Stimulated activated CD4-positive, alpha-beta T cell treated with anti-CD3 and anti-CD28 coated beads, Interleukin-1b, Interleukin-23, amount 100 ng/mL, for 48 hours (primary cell): ENCODE measurements at regions not wholly inside any gene's neighbourhood (a gene's known extent, or its start where the extent isn't known, plus 50 kb on each side); places are given as distances from the start of the nearest gene placed in this dataset.

Source experiments
- DNase-seq: peaks from one replicate; pipeline ENCODE4 v3.0.0-alpha.2; 2020

GRCh38 chr20:52921340-52921739, 50.8 kb upstream of the TSHZ2 start:
- DNase-seq = no peak

DNA sequence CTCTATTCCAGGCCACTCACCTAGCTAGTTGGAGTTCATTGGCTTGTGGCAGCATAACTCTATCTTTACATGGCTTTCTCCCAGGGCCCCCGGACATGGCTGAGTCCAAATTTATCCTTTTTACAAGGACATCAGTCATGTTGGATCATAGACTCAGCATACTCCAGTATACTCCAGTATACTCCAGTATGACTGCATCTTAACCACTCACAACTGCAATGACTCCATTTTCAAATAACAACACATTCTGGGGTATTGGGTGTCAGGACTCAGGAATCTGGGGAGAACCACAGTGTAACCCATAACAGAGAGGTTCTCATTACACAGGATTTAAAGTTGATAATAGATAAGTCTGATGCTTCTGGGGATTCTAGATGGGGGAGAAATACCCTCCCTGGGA, 53.8 kb upstream of the TSHZ2 start:
- DNase-seq = no peak

DNA sequence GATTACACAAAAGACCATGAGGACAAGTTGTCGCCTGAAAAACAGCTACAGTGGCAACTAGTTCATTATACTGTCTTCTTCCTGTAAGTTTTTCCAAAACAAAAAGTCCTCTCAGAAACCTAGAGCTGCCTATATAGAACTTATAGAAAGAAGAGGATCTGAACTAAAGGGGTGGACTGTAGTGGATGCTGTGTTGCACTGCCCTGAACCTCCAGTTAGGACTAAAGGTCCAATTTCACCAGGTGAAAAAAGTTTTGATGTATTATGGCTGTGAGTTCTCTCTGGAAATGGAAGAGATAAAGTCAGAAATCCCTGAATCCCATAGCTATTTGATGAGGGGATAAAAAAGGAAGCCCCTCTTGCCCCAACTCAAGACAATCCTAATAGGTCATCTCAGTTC, 56.6 kb upstream of the TSHZ2 start:
- DNase-seq = no peak

DNA sequence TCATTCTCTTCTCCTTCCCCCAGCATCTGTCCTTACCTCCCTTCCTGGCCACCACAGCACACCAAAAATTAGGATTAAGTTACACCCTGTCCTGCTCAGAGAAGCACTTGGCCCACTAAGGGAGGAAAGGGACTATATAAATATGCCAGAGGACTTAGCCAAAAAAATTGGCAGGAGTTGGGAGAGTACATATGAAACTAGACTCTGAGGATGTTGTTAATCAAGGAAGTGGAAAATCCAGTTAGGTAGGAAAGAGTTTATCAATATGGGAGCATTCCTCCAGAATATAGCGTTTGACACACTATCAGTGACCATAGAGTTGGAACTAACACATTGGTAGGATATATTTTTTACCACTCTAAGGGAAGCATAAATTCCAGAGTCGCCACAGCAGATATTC, 57.3 kb upstream of the TSHZ2 start:
- no peak for DNase-seq

- no peak for DNase-seq
Observed at GRCh38 chr20:52913650-52914387, 58.3 kb upstream of the TSHZ2 start.

DNA sequence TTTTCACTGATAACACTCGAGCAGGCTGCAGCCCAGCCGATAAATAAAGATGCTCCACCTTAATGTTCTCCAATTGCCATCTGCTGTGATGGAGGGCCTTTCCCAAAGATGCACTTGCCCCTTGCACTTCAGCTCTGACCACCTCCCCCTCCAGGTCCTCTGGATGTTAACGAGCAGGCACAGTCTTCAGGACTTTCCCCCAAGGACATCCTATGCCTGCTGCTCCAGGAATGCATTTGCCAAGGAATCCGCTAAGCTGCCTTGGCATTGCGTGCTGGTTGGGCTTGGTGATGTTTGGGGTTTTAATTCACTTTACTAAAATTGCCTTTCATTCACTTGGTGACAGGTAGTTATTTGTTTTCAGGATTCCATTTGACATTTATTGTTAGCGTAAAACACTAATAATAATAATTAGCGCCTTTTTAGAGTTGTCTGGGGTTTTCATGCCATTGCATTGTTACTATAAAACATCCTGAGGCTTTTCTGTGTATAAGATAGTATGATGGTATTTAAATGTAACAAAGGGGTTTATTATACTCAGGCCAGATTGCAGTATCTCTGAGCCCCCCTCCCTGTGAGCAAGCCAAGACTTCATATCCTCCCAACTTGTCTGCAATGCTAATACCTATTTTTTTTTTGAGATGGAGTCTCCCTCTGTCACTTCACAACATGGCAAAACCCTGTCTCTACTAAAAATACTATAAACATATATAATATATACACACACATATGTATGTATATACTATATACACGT, 66.7 kb upstream of the TSHZ2 start:
- no peak for DNase-seq

GRCh38 chr20:52904837-52905236, 67.3 kb upstream of the TSHZ2 start:
- no peak for DNase-seq

DNA sequence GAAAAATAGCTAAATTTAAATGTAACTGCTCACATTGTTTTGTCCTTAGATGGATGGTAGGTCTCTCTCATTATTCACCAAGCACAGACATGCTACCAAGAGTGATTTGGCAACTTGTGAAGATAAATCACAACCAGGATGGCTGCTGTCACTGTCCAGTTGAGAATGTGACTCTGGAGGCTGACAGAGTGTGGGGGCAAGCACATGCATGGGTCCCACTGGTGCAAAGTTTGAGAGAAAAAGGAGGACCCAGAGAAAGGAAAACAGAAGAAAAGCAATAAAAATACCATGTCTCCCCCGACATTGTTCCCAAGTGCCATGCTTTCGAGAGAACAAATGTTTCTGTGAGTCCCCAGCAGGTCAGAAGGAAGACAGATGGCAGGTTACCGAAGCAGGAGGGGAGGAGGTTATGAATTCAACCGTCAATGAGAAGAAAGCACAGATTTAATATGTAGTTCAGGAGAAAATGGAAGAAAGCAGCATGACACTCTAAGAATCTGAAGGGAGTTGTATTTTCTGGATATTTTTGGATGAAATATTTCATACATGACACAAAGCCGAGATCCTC, 73.0 kb upstream of the TSHZ2 start:
- DNase-seq = no peak

GRCh38 chr20:52896348-52896747, 75.8 kb upstream of the TSHZ2 start:
- no peak for DNase-seq

- no peak for DNase-seq
Observed at GRCh38 chr20:52895701-52896100, 76.5 kb upstream of the TSHZ2 start.

GRCh38 chr20:52895235-52895634, 76.9 kb upstream of the TSHZ2 start:
- no peak for DNase-seq

- no peak for DNase-seq
Observed at GRCh38 chr20:52893498-52893897, 78.7 kb upstream of the TSHZ2 start.

DNA sequence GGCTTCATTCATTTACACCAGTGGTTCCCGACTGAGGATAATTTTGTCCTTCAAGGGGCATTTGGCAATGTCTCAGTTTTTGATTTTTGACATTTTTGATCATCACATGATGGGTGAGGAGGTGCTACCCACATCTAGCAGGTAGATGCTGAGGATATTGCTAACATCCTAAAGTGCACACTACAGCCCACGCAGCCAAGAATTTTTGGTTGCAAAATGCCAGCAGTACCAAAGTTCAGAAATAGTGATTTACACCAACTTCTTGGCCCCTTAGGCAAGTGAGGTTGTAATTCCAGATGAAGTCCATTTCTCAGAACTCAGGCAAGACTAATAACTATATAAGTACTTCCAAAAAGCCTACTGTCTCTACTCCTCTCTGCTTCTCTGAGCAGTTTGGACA, 80.1 kb upstream of the TSHZ2 start:
- no peak for DNase-seq

DNA sequence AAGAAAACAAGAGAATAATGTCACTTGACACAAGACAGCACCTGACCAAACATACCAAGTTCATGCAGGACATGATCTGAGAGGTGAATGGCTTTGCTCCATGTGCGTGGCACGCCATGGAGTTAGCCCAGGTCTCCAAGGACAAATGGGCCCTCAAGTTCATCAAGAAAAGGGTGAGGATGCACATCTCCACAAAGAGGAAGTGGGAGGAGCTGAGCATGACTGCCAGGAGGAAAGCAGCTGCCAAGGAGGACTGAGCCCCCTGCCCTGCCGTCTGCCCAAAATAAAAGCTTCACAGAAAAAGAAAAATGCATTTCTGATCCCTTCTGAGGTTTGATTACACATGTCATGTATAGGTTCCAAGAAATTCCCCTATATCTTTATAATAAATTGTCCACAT, 82.0 kb upstream of the TSHZ2 start:
- no peak for DNase-seq

DNA sequence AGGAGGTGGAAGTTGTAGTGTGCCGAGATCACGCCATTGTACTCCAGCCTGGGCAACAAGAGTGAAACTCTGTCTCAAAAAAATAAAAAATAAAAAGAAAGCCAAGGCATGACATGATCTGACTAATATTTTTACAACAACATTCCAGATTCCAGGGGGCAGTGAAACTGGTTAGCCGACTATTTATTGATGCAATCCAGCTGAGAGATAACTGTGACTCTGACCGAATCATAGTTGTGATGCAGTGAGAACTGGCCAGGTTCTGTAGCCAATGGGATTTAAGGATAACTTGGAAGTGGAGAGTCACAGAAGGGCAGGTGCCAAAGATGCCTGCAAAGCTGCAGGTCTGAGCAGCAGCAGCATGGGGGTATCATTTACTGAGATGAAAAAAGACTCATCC, 82.9 kb upstream of the TSHZ2 start:
- DNase-seq = no peak

DNA sequence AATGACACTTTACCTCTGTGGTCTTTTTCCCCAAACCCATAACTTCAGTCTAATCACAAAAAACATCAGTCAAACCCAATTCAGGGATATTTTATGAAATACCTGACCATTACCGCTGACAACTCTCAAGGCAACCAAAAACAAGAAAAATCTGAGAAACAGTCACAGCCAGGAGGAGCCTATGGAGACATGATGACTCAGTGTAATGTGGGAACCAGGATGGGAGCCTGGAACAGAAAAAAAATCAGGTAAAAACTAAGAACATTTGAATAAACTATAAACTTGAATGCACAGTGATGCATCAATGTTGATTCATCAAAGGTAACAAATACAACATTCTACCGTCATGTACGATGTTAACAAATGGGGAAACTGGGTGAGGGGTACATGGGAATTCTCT, 84.1 kb upstream of the TSHZ2 start:
- DNase-seq = no peak

GRCh38 chr20:52880997-52881396, 91.2 kb upstream of the TSHZ2 start:
- DNase-seq = no peak

GRCh38 chr20:52880259-52880658, 91.9 kb upstream of the TSHZ2 start:
- no peak for DNase-seq

- DNase-seq = no peak
Observed at GRCh38 chr20:52874241-52874640, 97.9 kb upstream of the TSHZ2 start.

DNA sequence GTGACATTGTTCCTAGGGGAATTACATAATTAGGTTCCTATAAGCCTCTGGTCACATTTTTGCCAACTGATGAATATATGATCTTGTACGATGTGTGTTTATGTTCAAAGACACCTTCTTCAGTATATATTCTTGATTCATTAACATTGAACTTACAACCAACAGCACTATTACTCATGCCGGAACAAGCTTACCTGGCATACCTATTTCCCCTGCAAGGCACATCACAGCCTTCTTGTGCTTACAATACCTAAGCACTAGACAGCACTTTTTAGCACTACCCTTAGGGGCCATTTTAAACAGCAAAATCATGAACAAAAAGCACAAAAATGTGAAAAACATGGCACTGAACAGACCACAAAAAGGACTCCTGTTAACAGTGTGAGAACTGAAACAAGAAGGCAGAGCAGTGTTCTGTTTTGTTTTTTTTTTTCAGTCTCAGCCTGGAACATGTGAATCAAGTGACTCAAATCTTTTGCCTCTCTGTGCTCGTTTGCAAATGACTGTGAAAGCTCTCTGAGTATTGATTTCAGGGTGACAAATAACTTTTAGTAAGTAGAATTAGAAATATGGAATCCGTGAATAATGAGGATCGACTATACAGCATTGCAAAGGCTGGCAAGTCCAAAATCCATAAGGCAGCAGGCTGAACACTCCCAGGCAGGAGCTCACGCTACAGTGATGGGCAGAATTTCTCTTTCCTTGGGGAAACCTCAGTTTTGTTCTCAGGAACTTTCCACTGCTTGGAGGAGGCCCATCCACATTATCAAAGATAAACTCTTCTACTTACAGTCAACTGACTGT, 102.3 kb upstream of the TSHZ2 start:
- no peak for DNase-seq

DNA sequence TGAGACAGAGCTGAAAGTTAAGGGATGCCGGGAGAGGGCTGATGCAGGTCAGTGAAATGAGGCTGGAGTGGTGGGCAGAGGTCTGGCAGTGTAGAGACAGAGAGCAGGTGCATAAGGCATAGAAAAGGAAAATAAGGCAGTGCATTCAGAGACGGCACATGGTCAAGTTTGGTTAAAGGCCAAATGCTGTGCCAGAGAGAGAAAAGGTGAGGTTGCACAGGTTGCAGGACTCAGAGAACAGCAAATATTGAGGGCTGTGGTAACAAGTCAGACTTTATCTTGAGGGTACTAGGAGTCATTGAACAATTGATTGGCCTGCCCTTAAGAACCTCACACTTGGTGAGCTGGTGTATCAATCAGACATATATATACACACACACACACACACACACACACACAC, 102.9 kb upstream of the TSHZ2 start:
- DNase-seq = no peak

DNA sequence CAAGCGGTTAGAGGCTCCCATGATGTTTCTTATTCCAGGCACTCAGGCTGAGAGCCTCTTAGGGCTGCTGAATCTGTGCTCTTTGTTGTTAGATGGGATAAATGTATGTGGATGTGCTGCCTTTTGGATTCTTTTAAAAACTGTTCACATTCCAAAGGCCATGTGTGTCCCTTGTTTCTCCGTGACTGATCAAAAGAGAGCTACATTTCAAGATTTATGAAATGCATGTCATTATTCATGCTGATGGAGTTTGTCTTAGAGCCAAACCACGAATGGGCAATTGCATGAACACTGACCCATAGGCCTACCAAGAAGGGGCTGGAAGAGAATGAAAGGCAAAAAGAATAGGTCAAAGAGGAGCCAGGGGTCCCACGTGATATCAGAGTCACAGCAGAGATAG, 104.9 kb upstream of the TSHZ2 start:
- DNase-seq = no peak

GRCh38 chr20:52864916-52865605, 107.1 kb upstream of the TSHZ2 start:
- DNase-seq = no peak
